SKM-1 treated with dmso at 0.1 percent for 144 hours (cell line): ENCODE measurements at regions not wholly inside any gene's neighbourhood (a gene's known extent, or its start where the extent isn't known, plus 50 kb on each side); places are given as distances from the start of the nearest gene placed in this dataset.
"Not testable (repeated sequence)": the region's sequence is repeated elsewhere in the genome, so short reads cannot be mapped to it uniquely, and the experiment has no call there.

Experiments used
- DNase-seq: peaks from one replicate; lab custom pipeline; 2025; ENCODE audit not compliant: unreplicated experiment; lab: John Stamatoyannopoulos, UW

DNA sequence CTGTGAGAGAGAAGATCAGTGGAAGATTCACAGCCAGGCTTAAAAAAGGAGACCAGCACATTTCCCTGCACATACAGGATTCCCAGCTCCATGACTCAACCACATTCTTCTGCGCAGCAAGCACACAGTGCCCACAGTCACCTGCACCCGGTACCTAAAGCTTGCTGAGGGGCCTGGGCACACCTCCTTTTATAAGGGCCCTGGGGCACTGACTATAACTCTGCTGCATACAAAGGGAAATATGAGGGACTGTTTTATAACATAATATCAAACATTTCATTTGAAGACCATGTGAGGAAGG lies 322.9 kb downstream of the DAD1 start:
- DNase-seq = no peak

DNA sequence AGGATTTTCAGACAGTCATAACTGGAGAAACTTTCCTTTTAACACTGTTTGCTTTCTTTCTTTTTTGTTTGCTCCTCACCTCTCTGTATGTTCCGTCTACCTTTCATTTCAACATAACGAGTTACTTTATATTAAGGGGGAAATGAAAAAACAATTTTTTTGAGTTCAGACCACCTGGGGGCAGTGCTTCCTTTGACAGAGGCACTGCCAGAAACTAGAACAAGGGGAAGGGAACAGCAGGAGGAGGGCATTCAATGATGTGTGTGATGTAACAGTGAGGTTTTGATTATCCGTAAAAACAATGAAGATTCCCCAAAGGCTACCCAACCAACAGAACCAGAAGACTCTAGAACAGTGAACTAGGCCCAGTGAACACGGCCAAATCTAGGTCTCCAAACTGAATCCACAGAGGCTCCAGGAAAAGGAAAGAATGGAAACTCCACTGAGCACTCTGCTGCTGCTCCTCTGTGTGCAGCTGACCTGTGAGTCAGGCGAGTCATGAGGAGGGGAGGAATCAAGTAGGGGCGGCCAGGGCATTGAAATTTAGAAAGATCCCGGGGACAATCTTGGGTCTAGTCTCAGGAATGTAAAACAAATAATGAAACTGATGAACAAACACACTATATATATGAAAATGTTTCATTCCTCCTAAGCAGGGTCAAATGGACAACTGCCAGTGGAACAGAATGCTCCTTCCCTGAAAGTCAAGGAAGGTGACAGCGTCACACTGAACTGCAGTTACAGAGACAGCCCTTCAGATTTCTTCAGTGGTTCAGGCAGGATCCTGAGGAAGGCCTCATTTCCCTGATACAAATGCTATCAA lies 323.5 kb downstream of the DAD1 start:
- no peak for DNase-seq

DNA sequence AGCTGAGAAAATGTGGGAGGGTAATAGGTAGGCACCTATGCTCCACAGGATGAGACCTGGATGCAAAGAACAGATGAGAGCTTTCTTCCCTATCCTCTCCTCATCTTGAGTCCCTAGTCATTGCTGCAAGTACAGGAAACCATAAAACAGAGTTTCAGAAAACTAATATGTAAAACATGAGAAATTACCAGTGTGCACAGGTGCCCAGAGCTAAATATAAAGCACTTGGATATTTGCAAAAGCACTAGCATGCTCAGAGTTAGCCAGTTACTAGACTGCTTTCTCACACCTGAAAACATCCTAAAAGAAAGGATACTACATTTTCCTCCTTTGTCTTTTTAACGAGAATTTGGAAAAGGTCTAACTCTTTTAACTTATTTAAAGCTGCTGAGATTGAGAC lies 324.3 kb downstream of the DAD1 start:
- DNase-seq = no peak

DNA sequence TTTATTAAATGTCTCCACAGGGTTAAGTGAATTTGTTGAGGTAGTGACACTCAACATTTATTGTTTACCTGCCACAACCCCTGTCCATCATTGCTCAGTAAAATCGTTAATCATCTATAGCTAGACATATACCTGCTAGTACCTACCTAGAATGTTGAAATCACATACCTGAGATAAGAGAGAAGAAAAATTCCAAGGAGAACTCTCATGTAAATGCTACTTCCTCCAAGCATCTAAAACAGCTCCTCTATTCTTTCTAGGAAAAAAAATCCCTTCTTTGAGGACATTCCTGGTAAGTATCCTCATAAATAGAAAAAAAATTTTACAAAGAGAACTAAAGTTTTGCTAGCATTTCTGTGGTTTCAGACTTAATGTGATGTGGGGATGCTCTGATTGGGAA lies 325.1 kb downstream of the DAD1 start:
- DNase-seq = no peak

DNA sequence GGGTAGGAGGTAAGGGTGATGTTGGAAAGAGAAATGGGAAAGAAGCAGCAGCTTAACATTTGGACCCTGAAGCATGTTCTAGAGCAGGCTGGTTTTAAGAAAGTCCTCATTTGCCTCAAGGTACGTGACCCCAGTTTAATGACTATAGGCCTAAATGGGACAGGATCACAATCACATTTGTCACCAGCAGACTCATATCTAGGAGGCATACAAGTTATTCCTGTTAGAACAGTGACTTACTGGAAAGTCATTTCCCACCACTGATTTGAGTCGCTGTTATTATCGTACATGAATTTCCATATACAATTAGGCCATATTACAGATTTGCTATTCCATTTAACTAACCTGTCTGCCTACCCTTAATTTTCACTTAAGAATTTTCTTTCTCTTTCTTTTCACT lies 326.1 kb downstream of the DAD1 start:
- no peak for DNase-seq

DNA sequence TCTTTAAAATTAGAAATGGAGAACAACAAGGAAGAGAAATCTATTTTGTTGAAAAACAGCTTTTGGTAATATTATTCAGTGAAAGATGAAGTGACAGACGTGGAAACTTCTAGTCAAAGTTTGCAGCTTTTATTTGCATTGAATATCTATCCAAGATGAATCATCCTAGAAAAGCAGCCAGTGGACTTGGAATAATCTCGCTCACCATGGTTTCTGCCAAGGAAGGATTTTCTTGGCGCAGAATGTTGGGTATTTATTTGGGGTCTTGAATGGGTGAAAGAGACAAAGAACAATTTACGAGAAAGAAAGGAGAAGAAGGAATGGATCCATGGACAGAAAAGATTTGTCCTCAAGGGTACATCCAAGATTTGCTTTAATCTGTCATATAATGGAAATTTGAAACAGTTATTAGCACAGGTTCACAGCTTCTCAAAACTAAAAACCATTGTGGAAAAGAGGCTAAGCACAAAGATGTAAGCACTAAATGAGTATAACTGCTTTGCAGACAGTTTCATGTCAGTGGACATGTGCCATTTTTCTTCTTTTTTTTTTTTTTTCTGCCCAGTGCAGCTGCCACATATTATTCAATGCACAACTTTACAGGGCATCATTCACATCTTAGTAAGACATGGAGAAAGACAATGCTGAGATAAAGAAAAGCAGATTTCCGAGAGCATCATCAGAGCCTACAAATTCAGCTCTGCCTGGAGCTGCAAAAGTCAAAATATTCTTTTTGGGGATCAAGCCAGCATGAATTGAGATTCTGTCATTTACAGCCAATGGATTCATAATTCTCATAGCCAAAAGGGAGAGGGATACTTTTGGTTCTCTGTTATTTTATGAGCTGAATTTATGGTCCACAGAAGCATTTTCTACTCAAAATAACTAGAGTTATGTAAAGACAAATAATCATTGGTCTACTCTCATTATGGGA lies 333.7 kb downstream of the DAD1 start:
- DNase-seq = no peak

DNA sequence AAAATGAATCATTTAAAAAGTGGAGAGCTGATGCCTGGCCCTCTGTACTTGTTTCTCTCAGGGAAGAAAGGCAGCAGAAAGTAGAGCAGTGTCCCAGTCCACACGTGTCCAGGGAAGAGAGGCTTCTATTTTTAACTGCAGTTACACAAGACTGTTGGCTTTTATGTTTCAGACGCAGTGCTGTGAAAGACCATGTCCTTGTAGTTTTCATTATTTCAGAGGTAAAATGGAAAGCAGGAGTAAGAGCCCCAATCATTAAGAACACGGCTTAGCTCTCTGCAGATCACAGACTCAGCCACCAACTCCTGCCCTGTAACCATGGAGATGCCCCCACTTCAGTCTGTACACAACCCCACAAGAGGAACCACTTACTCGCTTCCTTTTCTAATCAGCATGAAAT lies 336.3 kb downstream of the DAD1 start:
- no peak for DNase-seq

DNA sequence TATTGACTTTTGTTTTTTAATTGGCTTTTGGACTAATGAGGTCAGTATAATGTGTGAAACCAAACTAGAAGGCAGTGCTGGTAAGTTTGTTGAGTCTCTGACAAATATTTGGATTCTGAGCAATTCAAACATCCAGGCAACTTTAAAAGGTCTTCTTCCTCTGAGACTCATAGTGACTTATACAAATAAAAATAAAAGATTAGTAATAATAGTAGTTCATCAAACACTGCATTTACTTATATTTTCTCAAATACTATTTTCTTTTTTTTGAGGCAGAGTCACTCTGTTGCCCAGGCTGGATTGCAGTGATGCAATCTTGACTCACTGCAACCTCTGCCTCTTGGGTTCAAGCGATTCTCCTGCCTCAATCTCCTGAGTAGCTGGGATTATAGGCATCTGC lies 337.9 kb downstream of the DAD1 start:
- DNase-seq = no peak

DNA sequence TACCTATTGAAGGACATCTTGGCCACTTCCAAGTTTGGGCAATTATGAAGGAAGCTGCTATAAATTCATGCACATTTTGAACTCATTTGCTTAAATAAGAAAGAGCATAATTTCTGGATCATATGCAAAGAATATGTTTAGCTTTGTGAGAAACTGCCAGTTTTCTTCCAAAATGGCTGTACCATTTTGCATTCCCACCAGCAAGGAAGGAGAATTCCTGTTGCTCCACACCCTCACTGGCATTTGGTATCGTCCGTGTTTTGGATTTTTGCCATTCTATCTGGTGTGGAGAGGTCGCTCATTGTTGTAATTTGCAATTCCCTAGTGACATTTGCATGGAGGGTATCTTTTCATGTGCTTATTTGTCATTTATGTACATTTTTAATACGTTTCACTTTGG lies 339.3 kb downstream of the DAD1 start:
- DNase-seq = no peak

DNA sequence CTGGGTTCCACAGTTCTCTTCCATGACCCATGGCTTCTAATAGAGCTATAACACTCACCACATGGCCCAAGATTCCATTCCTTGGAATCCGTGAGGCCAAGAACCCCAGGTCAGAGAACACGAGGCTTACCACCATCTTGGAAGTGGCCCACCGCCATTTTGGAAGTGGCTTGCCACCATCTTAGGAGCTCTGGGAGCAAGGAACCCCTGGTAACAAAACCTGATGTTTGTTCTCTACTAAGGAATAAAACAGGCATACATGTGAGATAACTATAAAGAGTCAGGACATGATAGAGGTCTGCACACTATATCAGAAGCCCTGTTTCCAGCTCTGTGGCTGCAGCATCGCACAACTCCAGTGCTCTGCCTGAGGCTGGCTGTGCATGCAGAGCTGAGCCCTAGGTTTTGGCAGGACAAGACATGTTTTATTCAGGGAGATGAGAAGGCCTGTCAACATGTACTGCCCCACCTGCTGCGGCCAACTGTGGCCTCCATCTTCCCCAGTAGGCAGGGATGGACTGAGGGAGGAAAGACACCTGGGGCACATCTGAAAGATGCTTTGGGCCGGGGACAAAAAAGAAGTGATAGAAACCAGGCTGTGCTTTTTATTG lies 344.9 kb downstream of the DAD1 start:
- DNase-seq = no peak

DNA sequence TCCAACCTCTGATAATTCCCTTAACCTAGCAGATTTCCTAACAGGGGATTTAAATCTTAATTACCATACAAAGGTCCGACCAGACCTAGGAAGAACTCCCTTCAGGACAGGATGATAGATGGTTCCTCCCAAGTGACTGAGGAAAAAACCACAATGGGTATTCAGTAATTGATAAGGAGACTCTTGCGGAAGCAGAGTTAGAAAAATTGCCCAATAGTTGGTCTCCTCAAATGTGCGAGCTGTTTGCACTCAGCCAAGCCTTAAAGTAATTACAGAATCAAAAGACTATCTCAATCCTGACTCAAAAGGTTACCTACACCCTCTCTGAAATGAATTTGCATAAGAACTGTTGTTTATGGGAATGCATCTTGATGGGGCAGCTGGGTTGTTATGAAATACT lies 350.7 kb downstream of the DAD1 start:
- not testable (repeated sequence) for DNase-seq

DNA sequence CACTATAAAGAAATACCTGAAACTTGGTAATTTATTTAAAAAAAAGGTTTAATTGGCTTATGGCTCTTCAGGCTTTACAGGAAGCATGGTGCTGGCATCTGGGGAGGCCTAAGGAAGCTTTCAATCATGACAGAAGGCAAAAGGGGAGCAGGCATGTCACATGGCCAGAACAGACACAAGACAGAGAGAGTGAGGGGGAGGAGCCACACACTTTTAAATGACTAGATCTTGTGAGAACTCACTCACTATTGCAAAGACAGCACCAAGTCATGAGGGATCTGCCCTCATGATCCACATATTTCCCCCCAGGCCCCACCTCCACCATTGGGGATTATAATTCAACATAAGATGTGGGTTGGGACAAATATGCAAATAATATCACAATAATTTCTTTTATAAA lies 355.6 kb downstream of the DAD1 start:
- DNase-seq = no peak

DNA sequence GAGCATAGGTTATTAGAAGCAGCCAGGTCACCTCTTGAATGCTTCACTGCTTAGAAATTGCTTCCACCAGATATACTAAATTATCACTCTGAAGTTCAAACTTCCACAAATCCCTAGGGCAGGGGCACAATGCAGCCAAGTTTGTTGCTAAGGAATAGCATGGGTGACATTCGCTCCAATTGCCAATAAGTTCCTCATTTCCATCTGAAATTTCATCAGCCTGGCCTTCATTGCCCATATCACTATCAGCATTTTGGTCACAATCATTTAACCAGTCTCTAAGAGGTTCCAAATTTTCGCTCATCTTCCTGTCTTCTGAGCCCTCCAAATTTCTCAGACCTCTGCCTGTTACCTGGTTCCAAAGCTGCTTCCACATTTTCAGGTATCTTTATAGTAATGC lies 356.1 kb downstream of the DAD1 start:
- no peak for DNase-seq

DNA sequence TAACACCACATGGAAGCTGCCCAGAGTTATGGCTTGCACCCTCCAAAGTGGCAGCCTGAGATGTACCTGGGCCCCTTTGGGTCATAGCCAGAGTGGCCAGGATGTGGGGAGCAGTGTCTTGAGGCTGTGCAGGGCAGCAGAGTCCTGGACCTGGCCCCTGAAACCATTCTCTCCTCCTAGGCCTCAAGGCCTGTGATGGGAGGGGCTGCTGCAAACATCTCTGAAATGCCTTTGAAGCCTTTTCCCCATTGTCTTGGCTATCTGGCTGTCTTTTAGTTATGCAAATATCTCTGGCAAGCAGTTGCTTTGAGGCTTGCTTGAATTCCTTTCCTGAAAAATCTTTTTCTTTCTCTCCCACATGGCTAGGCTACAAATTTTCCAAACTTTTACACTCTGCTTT lies 356.5 kb downstream of the DAD1 start:
- DNase-seq = no peak

DNA sequence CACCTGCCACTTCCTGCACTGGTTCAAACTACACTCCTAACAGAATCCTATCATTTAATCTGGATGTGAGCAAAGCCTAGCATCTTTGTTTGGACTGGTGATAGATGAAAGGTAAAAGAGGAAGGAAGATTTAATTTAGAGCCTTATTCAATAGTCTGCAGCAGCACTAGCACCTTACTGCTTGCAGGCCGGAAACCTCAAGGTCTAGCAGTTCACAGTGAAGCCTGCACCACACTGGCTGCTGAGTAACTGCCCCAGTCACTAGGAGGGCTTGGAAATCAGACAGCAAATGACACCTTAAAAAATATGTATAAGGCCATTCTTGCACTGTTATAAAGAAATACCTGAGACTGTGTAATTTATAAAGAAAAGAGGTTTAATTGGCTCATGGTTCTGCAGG lies 358.0 kb downstream of the DAD1 start:
- DNase-seq = no peak

DNA sequence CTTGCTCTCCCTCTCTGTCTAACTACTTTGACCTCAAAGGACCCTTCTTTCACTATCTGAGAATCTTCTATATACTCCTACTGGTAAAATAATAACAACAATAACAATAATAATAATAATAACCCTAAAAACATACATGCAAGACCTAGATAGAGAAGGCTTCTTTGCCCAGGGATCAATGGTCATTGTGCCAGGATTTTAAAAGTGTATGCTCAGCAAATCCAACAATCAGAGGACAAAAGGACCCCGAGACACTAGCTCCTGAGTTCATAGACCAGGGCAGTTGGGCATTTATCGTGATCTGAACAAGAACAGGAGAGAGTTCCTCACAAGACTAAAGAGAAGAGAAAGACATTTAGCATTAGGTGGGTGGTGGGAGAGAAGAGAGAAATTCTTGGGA lies 358.5 kb downstream of the DAD1 start:
- DNase-seq = no peak

DNA sequence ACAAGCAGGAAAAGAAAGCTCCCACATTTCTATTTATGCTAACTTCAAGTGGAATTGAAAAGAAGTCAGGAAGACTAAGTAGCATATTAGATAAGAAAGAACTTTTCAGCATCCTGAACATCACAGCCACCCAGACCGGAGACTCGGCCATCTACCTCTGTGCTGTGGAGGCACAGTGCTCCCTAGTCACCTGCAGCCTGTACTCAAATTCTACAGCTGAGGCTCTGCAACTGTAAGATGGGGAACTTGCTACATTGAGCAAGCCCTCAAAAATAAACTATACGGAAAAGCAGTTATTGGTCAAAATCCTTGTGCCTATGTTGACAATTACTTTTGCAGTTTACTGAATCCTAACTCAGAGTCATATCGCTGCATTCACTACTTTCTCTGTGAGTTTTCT lies 361.9 kb downstream of the DAD1 start:
- no peak for DNase-seq

DNA sequence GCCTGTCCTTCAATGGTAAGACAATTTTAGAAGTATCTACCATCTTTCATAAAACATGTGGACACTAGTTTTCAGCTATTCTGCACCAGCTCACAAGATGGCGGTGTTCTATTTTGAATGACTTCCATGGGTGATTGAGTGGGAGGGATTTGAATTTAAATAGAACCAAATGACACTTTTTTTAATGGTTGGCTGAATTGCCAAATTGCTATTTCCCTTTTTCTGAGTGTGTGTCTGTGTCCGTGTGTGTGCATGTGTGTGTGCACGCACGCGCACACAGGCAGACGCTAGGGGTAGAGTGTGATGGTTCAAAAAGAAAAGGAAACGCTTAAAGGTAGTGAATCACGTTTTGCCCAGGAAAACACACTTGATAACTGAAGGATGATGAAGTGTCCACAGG lies 362.6 kb downstream of the DAD1 start:
- no peak for DNase-seq

DNA sequence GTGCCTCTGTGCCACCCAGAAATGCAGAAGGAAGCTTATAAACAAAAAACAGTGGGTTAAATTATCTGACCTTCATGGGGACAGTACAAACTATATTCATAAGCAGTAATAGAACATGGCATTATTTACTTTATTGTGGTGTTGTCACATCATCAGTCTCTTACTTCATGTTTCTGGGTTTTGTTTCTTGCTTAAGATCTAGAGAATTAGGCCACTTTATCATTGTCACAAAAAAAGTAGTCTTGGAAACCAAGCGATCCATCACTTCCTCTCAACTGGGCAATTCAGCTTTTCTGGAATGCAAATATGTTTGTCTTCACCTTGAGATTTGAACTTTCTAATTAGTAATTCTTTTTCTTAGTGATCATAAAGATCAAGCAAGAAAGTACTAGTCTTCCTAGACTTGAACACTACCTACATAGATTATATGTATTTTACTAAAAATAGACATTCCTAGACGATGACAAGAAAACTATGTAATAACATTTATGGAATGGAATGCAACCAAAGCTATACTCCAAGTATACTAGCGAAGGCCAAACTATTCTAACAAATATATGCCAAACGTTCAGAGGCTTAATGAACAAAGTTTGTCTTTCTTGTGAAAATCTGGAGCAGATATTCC lies 363.4 kb downstream of the DAD1 start:
- no peak for DNase-seq

DNA sequence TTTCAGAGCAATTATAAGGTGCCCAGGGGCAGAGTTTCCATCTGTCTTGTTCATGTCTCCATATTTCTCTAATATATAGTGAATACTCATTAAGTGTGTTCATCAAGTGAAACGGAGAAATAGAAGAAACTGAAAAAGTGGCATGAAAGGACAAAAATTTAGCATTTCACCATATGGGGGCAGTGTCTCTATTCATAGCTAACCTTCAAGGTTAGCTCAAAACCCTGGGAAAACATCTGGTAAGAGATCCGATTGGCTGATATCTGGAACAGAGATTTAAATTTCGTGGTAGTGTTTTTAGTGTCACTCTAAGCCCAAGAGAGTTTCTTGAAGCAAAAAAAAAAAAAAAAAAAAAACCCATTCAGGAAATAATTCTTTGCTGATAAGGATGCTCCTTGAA lies 367.5 kb downstream of the DAD1 start:
- DNase-seq = no peak

DNA sequence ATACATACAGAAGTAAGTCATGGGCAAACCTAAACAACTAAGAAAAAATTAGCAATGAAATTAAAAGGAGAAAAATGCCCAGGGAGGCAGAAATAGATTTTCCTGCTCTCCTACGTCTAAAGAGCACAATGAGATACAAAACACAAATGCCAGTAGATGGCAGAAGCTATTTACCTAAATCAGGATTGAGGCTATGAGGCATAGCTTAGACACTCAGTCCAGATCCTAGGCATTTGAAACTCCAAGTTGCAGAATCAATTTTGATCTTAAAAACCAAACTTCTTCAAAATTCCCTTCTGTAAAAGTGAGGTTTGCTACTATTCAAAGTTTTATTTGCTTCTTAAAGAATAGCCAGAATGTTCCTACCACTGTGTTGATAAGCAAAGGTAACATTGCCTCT lies 368.6 kb downstream of the DAD1 start:
- no peak for DNase-seq

DNA sequence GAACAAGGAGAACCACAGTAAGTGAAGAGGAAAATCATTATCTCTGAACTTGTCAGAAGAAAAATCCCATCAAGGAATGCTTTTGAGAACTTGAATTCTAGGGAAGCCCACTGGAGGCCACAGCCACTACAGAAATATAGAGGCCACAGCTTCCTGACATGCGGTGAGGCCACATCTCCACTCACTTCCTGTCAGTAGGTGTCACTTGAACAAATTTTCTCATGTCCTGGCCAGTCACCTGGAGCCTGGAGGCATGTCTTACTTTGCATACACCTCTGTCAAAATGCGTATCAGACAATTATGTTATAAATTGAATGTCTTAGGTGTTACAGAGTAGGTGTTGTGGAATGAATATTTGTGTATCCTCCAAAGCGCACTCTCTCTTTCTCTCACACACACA lies 370.3 kb downstream of the DAD1 start:
- DNase-seq = no peak
